PC-9 (cell line): ENCODE measurements at regions not wholly inside any gene's neighbourhood (a gene's known extent, or its start where the extent isn't known, plus 50 kb on each side); places are given as distances from the start of the nearest gene placed in this dataset.

Experiments used
- BruUV-seq: library from RNA; stranded (reverse); fragments of 400-500 nt; replicated peaks from 2 replicates; lab custom pipeline; 2021; lab: Mats Ljungman, UMichigan
- CTCF ChIA-PET: fragments of 300-600 bp; sonication (Branson Sonifier 250); formaldehyde crosslinking; loops from one replicate; lab custom pipeline; 2022; ENCODE audit warnings: antibody characterized with exemption; lab: Charles Lee
- POLR2A ChIA-PET: fragments of 300-600 bp; sonication (Branson Sonifier 250); formaldehyde crosslinking; loops from one replicate; lab custom pipeline; 2022; ENCODE audit warnings: antibody characterized with exemption; ENCODE audit not compliant: unreplicated experiment; lab: Charles Lee
- DNase-seq, 2 experiments: peaks; one replicate each; pipeline versions ENCODE4 v3.0.0 to v3.0.0-alpha.2; 2015 to 2022; ENCODE audit warnings: mixed read lengths in 1 of 2
- H2AFZ ChIP-seq: fragments of 200-600 bp; sonication (generic); 2 replicates; pipeline ENCODE4 v1.8.1; 2017; ENCODE audit warnings: antibody characterized with exemption
- H3F3A ChIP-seq: fragments of 200-600 bp; sonication (generic); 2 replicates; pipeline ENCODE4 v1.8.1; 2017; ENCODE audit warnings: antibody characterized with exemption, mild to moderate bottlenecking, low read depth; ENCODE audit not compliant: insufficient read depth
- H3K27ac ChIP-seq: fragments of 200-600 bp; sonication (generic); 2 replicates; pipeline ENCODE4 v1.6.1; 2016; ENCODE audit warnings: mixed run types
- H3K27me3 ChIP-seq: fragments of 200-600 bp; sonication (generic); 2 replicates; pipeline ENCODE4 v1.6.1; 2016; ENCODE audit warnings: low read depth, mixed run types; ENCODE audit not compliant: insufficient read depth
- H3K36me3 ChIP-seq: fragments of 200-600 bp; sonication (generic); 2 replicates; pipeline ENCODE4 v1.6.1; 2016; ENCODE audit warnings: low read depth, mixed run types
- H3K4me1 ChIP-seq: fragments of 200-600 bp; sonication (generic); replicated peaks from 2 replicates; pipeline ENCODE4 v1.6.1; 2016; ENCODE audit warnings: mixed run types; ENCODE audit not compliant: insufficient read depth
- H3K4me2 ChIP-seq: fragments of 200-600 bp; sonication (generic); 2 replicates; pipeline ENCODE4 v1.6.1; 2017; ENCODE audit warnings: mixed run types
- H3K4me3 ChIP-seq: fragments of 200-600 bp; sonication (generic); 2 replicates; pipeline ENCODE4 v1.6.1; 2016; ENCODE audit warnings: mixed run types
- H3K79me2 ChIP-seq: fragments of 200-600 bp; sonication (generic); 2 replicates; pipeline ENCODE4 v1.6.1; 2017; ENCODE audit warnings: low read depth, mixed run types
- H3K9me2 ChIP-seq: fragments of 200-600 bp; sonication (generic); 2 replicates; pipeline ENCODE4 v1.8.1; 2017; ENCODE audit warnings: mild to moderate bottlenecking; ENCODE audit not compliant: insufficient read depth
- H3K9me3 ChIP-seq: fragments of 200-600 bp; sonication (generic); 2 replicates; pipeline ENCODE4 v1.8.1; 2016; ENCODE audit warnings: low read depth; ENCODE audit not compliant: insufficient read depth
- H4K20me1 ChIP-seq: fragments of 200-600 bp; sonication (generic); 2 replicates; pipeline ENCODE4 v1.8.1; 2017; ENCODE audit not compliant: insufficient read depth
- CTCF ChIP-seq: fragments of 200-600 bp; sonication (generic); conservative IDR thresholded peaks from 2 replicates; pipeline ENCODE4 v1.6.1; 2017; ENCODE audit warnings: mixed run types, antibody characterized with exemption, mild to moderate bottlenecking, moderate library complexity
- EZH2 ChIP-seq: fragments of 200-600 bp; sonication (generic); IDR thresholded peaks from 2 replicates; pipeline ENCODE4 v1.8.0; 2017; ENCODE audit warnings: antibody characterized with exemption, low read depth
- intact Hi-C: fragments of 100-400 bp; cut with micrococcal nuclease; formaldehyde crosslinking; loops from one replicate; pipeline ENCODE4 v1.10.0; 2022; ENCODE audit not compliant: unreplicated experiment

DNA sequence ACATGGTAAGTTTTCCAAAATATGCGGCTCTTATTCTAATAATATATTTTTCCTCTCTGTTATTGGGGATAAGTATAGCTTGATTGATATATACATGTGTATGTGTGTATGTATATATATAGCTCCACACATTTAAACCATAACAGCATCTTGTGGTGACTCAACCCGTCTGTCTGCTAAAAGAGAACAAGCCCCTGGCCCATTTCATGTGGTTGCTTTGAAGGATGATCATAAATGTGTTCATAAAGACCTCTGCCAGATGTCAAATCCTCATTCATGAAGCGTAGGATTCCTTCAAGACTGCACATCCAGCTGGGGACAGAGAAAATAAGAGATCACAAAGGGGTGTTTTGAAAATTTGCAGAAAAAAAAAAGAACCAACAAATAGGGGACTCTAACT, 79.3 kb downstream of the RHOB start:
- no peaks in the 10 kb centered on the region for H3K27me3 ChIP-seq
- no TSS peak for BruUV-seq
- peaks cover 28% of the 10 kb centered on the region for H3F3A ChIP-seq
- H4K20me1 ChIP-seq: no peaks in the 10 kb centered on the region
- CTCF ChIA-PET: interaction anchor here (0.6 kb wide), 1 partner anchor 16 kb away, joined by 3 read pairs; no protein-coding TSS in a partner anchor
- DNase-seq: peak in 1 of 2 experiments; percentile 15
- POLR2A ChIA-PET: interaction anchor here (0.6 to 2.3 kb wide), 4 partner anchors 50 to 79 kb away, joined by 4 to 16 read pairs (median 11); partner anchors contain the start of gene RHOB
- peaks cover 41% of the 10 kb centered on the region for H3K4me1 ChIP-seq
- H3K36me3 ChIP-seq: no peaks in the 10 kb centered on the region
- H3K27ac ChIP-seq: peak overlapping the region; percentile 70
- no peaks in the 10 kb centered on the region for H3K9me3 ChIP-seq
- H2AFZ ChIP-seq: no peak overlapping the region
- H3K9me2 ChIP-seq: no peaks in the 10 kb centered on the region
- no peak overlapping the region for H3K4me3 ChIP-seq
- peak overlapping the region; percentile 67 for H3K4me2 ChIP-seq
- H3K79me2 ChIP-seq: no peaks in the 10 kb centered on the region
- intact Hi-C loops: no loop called here
- TF ChIP-seq CTCF: no peak
- TF ChIP-seq EZH2: no peak

DNA sequence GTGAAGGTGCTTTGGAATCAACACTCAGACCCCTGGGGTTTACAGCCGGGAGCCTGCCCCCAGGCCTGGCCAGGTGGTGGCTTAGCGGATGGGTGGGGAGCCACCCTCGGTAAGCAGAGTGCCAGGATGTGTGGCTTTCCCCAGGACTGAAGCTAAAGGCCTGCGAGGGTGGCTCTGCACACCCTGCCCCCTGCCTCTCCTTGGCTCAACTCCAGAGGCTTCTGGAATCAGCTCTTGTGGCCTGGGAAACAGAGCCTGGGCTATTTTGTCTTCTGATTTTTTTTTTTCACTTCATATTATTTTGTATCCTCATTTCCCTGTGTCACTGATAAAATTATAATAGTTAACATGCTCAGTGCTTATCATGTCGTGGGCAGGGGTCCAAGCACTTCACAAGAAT, 79.8 kb downstream of the RHOB start:
- BruUV-seq: no TSS peak
- ChIA-PET CTCF (interaction anchor here (0.6 kb wide), 1 partner anchor 40 kb away, joined by 4 read pairs; no protein-coding TSS in a partner anchor), POLR2A (interaction anchor here (0.7 to 2.3 kb wide), 2 partner anchors 50 to 80 kb away, joined by 7 to 16 read pairs; partner anchors contain the start of gene RHOB)
- peak overlapping the region; percentile 67 for H3K4me2 ChIP-seq
- no peaks in the 10 kb centered on the region for H3K9me2 ChIP-seq
- H4K20me1 ChIP-seq: no peaks in the 10 kb centered on the region
- H3F3A ChIP-seq: peaks cover 28% of the 10 kb centered on the region
- H3K79me2 ChIP-seq: no peaks in the 10 kb centered on the region
- no peak overlapping the region for H2AFZ ChIP-seq
- peaks cover 41% of the 10 kb centered on the region for H3K4me1 ChIP-seq
- DNase-seq: peak; percentile 61 to 66
- no peak for TF ChIP-seq CTCF
- no peak for TF ChIP-seq EZH2
- intact Hi-C loops: no loop called here
- peak overlapping the region; percentile 70 for H3K27ac ChIP-seq
- H3K27me3 ChIP-seq: no peaks in the 10 kb centered on the region
- no peaks in the 10 kb centered on the region for H3K36me3 ChIP-seq
- no peak overlapping the region for H3K4me3 ChIP-seq
- H3K9me3 ChIP-seq: no peaks in the 10 kb centered on the region

DNA sequence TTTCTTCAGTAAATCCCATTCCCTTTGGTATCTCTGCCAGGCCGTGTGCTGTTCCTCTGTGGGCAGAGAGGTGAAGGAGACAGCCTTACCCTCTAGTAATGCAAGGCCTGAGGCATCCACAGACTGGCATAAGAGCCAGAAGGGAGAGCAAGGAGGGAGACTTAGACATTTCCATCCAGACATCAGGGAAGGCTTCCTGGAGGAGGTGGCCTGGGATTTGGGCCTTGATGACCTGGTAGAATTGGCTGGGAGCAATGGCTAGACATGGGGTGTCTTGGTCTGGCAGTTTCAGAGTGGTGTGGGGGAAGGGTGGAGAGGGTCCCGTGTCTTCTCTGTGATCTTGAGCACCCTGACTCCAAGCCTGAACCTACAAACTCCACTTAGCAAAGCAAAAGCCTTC, 81.8 kb downstream of the RHOB start:
- Histone ChIP-seq H3K27ac (no peak overlapping the region), H3K36me3 (no peaks in the 10 kb centered on the region), H4K20me1 (no peaks in the 10 kb centered on the region), H3K4me2 (no peak overlapping the region), H3K79me2 (no peaks in the 10 kb centered on the region), H3F3A (peaks cover 28% of the 10 kb centered on the region), H3K27me3 (no peaks in the 10 kb centered on the region), H3K9me2 (no peaks in the 10 kb centered on the region), H3K9me3 (no peaks in the 10 kb centered on the region), H3K4me1 (peaks cover 41% of the 10 kb centered on the region), H3K4me3 (no peak overlapping the region), H2AFZ (no peak overlapping the region)
- no peak for TF ChIP-seq EZH2
- no peak for TF ChIP-seq CTCF
- BruUV-seq: no TSS peak
- POLR2A ChIA-PET: no interaction called here
- DNase-seq: no peak
- intact Hi-C loops: no loop called here
- CTCF ChIA-PET: no interaction called here
